ENCODE measurements at regions not wholly inside any gene's neighbourhood (a gene's known extent, or its start where the extent isn't known, plus 50 kb on each side); places are given as distances from the start of the nearest gene placed in this dataset.

GRCh38 chr12:91507754-91508153, 325.1 kb upstream of the DCN start:
- TF ChIP-seq EZH2 (IDR thresholded peaks at IDR 0.05; ENCODE audit: borderline replicate concordance) (no peak), CTCF (IDR thresholded peaks at IDR 0.05; ENCODE audit: poor library complexity) (no peak)

All from hepatocyte (in vitro differentiated cells).